Cardiac fibroblast (primary cell): ENCODE measurements at regions not wholly inside any gene's neighbourhood (a gene's known extent, or its start where the extent isn't known, plus 50 kb on each side); places are given as distances from the start of the nearest gene placed in this dataset.
A peak's percentile ranks its signal among the peaks of the same experiment; 100 is the strongest.

Experiments used
- DNase-seq, 2 donors: peaks; one replicate each; pipeline versions ENCODE4 v3.0.0 to v3.0.0-alpha.2; 2010; ENCODE audit warnings: low read depth in 2 of 2
- H3K4me3 ChIP-seq, 2 donors: replicated peaks in 1 of 2; 1 replicate in 1 of 2; 2 replicates in 1 of 2; pipeline ENCODE4 v1.5.1; 2011; ENCODE audit warnings: low read depth in 2 of 2, low read length in 2 of 2, mild to moderate bottlenecking in 2 of 2, moderate library complexity in 1 of 2
- CTCF ChIP-seq: IDR thresholded peaks from one replicate; pipeline ENCODE4 v1.5.1; 2011; ENCODE audit warnings: low read depth, mild to moderate bottlenecking, low read length, inconsistent platforms

DNA sequence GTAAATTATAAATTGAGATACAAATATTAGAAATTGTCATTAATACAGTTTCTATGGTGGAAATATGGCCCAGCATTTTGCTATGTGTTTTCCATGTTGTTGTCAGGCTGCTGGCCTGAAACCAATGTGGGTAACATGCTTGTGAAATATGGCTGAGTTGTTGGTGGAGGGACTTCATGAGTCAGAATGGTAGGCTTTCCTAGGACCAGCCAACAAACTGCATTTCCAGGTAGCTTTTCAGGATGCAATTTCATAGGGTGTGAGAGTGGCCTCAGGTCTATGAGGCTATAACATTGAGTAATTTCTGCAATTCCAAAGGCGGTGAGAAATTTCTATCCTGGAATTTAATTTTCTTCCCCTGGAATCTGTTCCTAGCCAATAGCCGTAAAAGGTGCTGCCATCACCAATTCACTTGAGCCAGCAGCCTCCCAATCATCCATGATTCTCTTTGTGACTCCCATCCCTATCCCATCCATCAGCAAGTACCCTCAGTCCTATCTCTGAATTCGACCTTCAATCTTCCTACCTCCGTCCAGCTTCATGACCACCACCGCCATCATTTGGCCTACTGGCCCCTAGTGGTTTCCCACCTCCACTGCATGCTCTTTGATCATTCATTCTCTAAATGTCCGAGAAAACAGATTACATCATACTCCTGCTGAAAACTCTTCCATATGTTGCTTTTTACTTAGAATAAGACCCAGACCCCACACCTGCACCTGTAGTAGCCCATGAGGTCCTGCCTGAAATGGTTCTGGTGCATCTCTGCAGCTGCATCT is 276.6 kb upstream of the CFAP20DC start:
- peak; percentile 34 for TF ChIP-seq CTCF
- DNase-seq, result peak in 1 of 2 donors; percentile 11
- no peak overlapping the region for H3K4me3 ChIP-seq

- no peak overlapping the region for H3K4me3 ChIP-seq
- no peak for DNase-seq
- no peak for TF ChIP-seq CTCF
Observed at GRCh38 chr3:59321881-59322540, 272.2 kb upstream of the CFAP20DC start.

DNA sequence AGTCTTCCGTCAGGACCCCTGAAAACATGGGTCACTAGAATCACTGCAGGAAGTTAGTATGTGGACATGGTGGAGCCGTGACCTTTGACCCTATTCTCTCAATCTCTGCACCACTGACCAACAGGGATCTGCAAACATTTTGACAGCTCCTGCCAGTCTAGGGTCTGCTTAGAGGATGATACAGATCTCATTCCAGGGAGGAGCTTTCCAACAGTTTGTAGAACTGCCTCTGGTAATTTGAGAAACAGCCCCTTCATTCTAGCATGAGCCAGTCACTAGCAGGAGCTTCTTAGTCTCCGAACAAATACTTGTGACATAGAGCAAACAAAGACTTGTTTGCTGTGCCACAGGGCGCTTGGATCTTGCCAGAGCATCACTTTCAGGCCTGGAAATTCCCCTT is 270.3 kb upstream of the CFAP20DC start:
- no peak for TF ChIP-seq CTCF
- no peak for DNase-seq
- H3K4me3 ChIP-seq, result no peak overlapping the region

- no peak for TF ChIP-seq CTCF
- no peak overlapping the region for H3K4me3 ChIP-seq
- no peak for DNase-seq
Observed at GRCh38 chr3:59319442-59319841, 269.6 kb upstream of the CFAP20DC start.

DNA sequence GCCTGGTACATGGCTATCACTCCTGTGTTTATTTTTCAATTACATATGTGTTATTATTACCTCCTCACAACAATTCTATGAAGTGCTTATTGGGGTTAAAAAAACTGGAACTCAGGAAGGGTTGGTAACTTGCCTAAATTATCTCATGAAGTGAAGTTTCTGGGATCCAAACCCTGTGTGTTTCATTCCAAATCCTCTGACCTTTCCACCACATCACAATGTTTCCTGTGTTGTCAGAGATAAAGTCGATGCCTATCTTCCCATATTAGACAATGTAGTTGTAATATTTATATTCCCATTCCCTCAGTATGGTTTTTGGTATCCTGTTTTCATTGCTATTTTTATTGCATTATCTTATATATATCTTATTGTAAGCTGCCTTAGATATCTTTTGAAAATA is 269.1 kb upstream of the CFAP20DC start:
- DNase-seq, result peak in 1 of 2 donors; percentile 4
- TF ChIP-seq CTCF, result no peak
- H3K4me3 ChIP-seq, result no peak overlapping the region

GRCh38 chr3:59317386-59317785 is 267.6 kb upstream of the CFAP20DC start:
- H3K4me3 ChIP-seq, result no peak overlapping the region
- no peak for TF ChIP-seq CTCF
- no peak for DNase-seq
